Adrenal gland (tissue), 9 donors: ENCODE measurements at regions not wholly inside any gene's neighbourhood (a gene's known extent, or its start where the extent isn't known, plus 50 kb on each side); places are given as distances from the start of the nearest gene placed in this dataset.

Source experiments
- DNase-seq, 7 donors: peaks; one replicate each; pipeline ENCODE4 v3.0.0-alpha.2; 2019 to 2020
- H3K27ac ChIP-seq, 5 donors: fragments of 200-600 bp; sonication (generic) in 4 of 5; 1 replicate in 3 of 5; 2 replicates in 2 of 5; pipeline versions ENCODE4 v1.5.1 to v1.8.0; 2016 to 2020; ENCODE audit warnings: mild to moderate bottlenecking in 1 of 5
- H3K27me3 ChIP-seq: fragments of 200-600 bp; 2 replicates; pipeline ENCODE4 v1.8.0; 2021
- H3K36me3 ChIP-seq, 2 donors: fragments of 200-600 bp; replicated peaks in 1 of 2; 1 replicate in 1 of 2; 2 replicates in 1 of 2; pipeline versions ENCODE4 v1.5.1 to v1.8.0; 2018 to 2022
- H3K4me1 ChIP-seq, 2 donors: fragments of 200-600 bp; replicated peaks in 1 of 2; 1 replicate in 1 of 2; 2 replicates in 1 of 2; pipeline versions ENCODE4 v1.5.1 to v1.8.0; 2018 to 2021
- H3K4me3 ChIP-seq, 4 donors: fragments of 200-600 bp; sonication (generic) in 3 of 4; one replicate each; pipeline ENCODE4 v1.5.1; 2016 to 2018
- H3K9me3 ChIP-seq, 3 donors: fragments of 200-600 bp; sonication (generic) in 1 of 3; replicated peaks in 1 of 3; 1 replicate in 2 of 3; 2 replicates in 1 of 3; pipeline versions ENCODE4 v1.5.1 to v1.8.0; 2016 to 2021
- CTCF ChIP-seq, 6 experiments: fragments of 450-650 bp in 4 of 6; fragments of 200-600 bp in 2 of 6; sonication (generic) in 1 of 6; IDR thresholded peaks; 1 replicate in 5 of 6; 2 replicates in 1 of 6; pipeline versions ENCODE4 v1.5.1 to v1.8.0; 2016 to 2021; ENCODE audit warnings: antibody characterized with exemption in 6 of 6, mild to moderate bottlenecking in 2 of 6, moderate library complexity in 1 of 6
- POLR2A ChIP-seq, 2 donors: fragments of 450-650 bp; IDR thresholded peaks; one replicate each; pipeline ENCODE4 v1.6.1; 2017; ENCODE audit warnings: antibody characterized with exemption in 2 of 2, mild to moderate bottlenecking in 2 of 2, moderate library complexity in 1 of 2
- WGBS, 4 donors: extraction: QIAGEN DNeasy Blood & Tissue Kit in 2 of 4; methylation state at CpG; one replicate each; pipeline versions ENCODE4 v1.1.5 to v1.1.7; 2013 to 2017; 5-methylcytosine and 5-hydroxymethylcytosine counted together
- intact Hi-C, 2 donors: fragments of 100-400 bp; cut with DNase I; formaldehyde crosslinking; loops; one replicate each; pipeline versions ENCODE4 v1.14.1 to v1.15.0; 2022 to 2023
- donor health status: healthy with polysubstance abuse.
- donor health status: Bipolar disorder and iron deficiency.
- donor health status: DM: yes; HTN: yes; CAD: no.
- donor health status: DM: no; HTN: no; CAD: no.
- donor health status: DM: no; HTN: no; CAD: no.

DNA sequence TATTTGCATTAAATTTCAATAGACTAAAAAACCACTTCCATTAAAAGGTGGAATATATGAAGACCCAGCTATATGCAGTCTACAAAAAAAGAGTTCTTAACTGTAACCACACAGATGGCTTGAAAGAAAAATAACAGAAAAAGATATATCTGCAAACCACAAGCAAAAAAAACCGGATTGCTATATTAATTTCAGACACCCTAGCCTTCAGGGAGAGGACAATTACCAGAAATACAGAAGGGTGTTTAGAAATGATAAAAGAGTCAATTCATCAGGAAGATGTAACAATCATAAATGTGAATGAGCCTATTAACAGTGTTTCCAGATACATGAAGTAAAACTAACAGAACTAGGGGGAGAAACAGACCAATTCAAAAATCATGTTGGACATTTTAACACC is 56.9 kb upstream of the SMIM23 start:
- H3K27me3 ChIP-seq = no peaks in the 10 kb centered on the region
- peaks cover 0 to 7% (median 4%) of the 10 kb centered on the region in 3 donors for H3K9me3 ChIP-seq
- H3K36me3 ChIP-seq = no peaks in the 10 kb centered on the region
- TF ChIP-seq CTCF (IDR thresholded peaks at IDR 0.05) (no peak), POLR2A (IDR thresholded peaks at IDR 0.05) (no peak)
- intact Hi-C loops = no loop called here
- DNase-seq = no peak
- 73 to 88% (median 80%) methylated on average over 1 of the region's 1 CpG for WGBS, 4 donors
- H3K4me3 ChIP-seq = no peak overlapping the region
- no peak overlapping the region for H3K27ac ChIP-seq
- H3K4me1 ChIP-seq = no peaks in the 10 kb centered on the region
